NCI-H1694 (cell line): ENCODE measurements at regions not wholly inside any gene's neighbourhood (a gene's known extent, or its start where the extent isn't known, plus 50 kb on each side); places are given as distances from the start of the nearest gene placed in this dataset.

Source experiments
- DNase-seq: peaks from one replicate; lab custom pipeline; 2025; lab: John Stamatoyannopoulos, UW

GRCh38 chr17:71276079-71276478 lies 844.7 kb upstream of the SOX9 start:
- DNase-seq: no peak

GRCh38 chr17:71283486-71283885 lies 837.3 kb upstream of the SOX9 start:
- no peak for DNase-seq

- DNase-seq: no peak
Measured at GRCh38 chr17:71284032-71284755, 836.6 kb upstream of the SOX9 start.

GRCh38 chr17:71286625-71287024 lies 834.2 kb upstream of the SOX9 start:
- DNase-seq: no peak

GRCh38 chr17:71287071-71287823 lies 833.6 kb upstream of the SOX9 start:
- no peak for DNase-seq

GRCh38 chr17:71292006-71292405 lies 828.8 kb upstream of the SOX9 start:
- no peak for DNase-seq

GRCh38 chr17:71296005-71296404 lies 824.8 kb upstream of the SOX9 start:
- no peak for DNase-seq

GRCh38 chr17:71301063-71301462 lies 819.8 kb upstream of the SOX9 start:
- no peak for DNase-seq

GRCh38 chr17:71302721-71303549 lies 817.9 kb upstream of the SOX9 start:
- DNase-seq: no peak

- no peak for DNase-seq
Measured at GRCh38 chr17:71304498-71305158, 816.2 kb upstream of the SOX9 start.

- no peak for DNase-seq
Measured at GRCh38 chr17:71313866-71314265, 807.0 kb upstream of the SOX9 start.

GRCh38 chr17:71315568-71315967 lies 805.3 kb upstream of the SOX9 start:
- no peak for DNase-seq

GRCh38 chr17:71316176-71316897 lies 804.5 kb upstream of the SOX9 start:
- no peak for DNase-seq

- no peak for DNase-seq
Measured at GRCh38 chr17:71320009-71320796, 800.6 kb upstream of the SOX9 start.

- DNase-seq: no peak
Measured at GRCh38 chr17:71325117-71325516, 795.7 kb upstream of the SOX9 start.

GRCh38 chr17:71325886-71326285 lies 794.9 kb upstream of the SOX9 start:
- DNase-seq: no peak

GRCh38 chr17:71327376-71328059 lies 793.3 kb upstream of the SOX9 start:
- DNase-seq: no peak

- DNase-seq: no peak
Measured at GRCh38 chr17:71329310-71330098, 791.3 kb upstream of the SOX9 start.

GRCh38 chr17:71330099-71330375 lies 790.8 kb upstream of the SOX9 start:
- no peak for DNase-seq
